ENCODE measurements at regions not wholly inside any gene's neighbourhood (a gene's known extent, or its start where the extent isn't known, plus 50 kb on each side); places are given as distances from the start of the nearest gene placed in this dataset.
"Not testable (repeated sequence)": the region's sequence is repeated elsewhere in the genome, so short reads cannot be mapped to it uniquely, and the experiment has no call there.

DNA sequence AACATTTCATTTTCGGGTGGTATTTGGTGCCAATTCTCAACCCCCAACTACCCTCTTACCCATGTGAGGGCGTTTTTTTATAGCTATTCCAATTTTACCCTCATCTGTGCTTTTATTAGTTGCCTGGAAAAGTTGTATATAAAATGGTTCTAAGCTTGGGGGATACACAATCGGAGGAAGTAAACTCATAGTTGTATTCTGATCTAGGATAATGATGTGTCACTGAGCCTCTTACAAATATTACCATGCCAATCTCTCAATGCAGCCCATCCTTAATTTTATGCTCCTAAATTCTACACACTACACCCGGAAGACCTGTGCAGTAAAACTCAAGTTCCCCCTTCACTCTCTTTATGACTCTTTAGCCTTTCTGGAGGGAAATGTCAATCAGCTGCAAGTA lies 1206.5 kb upstream of the FLRT2 start:
- Histone ChIP-seq H3K36me3 (ENCODE audit: control insufficient read depth in 5 of 5, insufficient read depth in 5 of 5, low read length in 5 of 5) (no peaks in the 10 kb centered on the region), H3K27ac (ENCODE audit: low read depth, low read length) (no peak overlapping the region)

DNA sequence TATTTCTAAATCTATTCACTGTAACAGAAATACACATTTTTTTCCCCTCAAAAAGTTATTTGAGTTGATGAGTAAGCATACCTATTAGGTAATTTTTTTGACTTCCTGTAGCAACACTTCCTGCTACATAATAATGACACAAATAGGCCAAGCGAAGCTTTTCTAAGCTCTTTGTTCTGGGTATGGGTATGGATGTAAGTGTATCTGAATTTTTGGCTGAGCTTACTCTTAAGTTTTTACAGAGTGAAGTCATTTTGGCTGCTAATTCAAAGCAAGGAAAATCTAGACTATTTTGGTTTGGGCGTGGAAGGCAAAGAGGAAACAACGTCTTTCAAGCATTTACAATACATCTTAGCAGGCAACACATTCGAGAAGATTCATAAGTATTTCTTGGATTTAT lies 1206.0 kb upstream of the FLRT2 start:
- H3K9me3 ChIP-seq (ENCODE audit: control insufficient read depth in 5 of 5, low read length in 5 of 5): no peaks in the 10 kb centered on the region
- H3K36me3 ChIP-seq (ENCODE audit: control insufficient read depth in 5 of 5, insufficient read depth in 5 of 5, low read length in 5 of 5): no peaks in the 10 kb centered on the region
- H3K27ac ChIP-seq (ENCODE audit: low read depth, low read length): no peak overlapping the region

More for the DNA sequence above, 1206.5 kb upstream of the FLRT2 start:
- no peaks in the 10 kb centered on the region for H3K9me3 ChIP-seq (ENCODE audit: control insufficient read depth in 5 of 5, low read length in 5 of 5)
- no peaks in the 10 kb centered on the region for H3K27me3 ChIP-seq (ENCODE audit: control insufficient read depth in 5 of 5, insufficient read depth in 4 of 5, low read length in 5 of 5)
- H3K9ac ChIP-seq (ENCODE audit: low read length in 5 of 5): no peak overlapping the region
- no peak overlapping the region for H3K4me3 ChIP-seq (ENCODE audit: low read depth in 1 of 5, low read length in 5 of 5)
- H3K4me1 ChIP-seq (ENCODE audit: control insufficient read depth in 5 of 5, insufficient read depth in 5 of 5, low read length in 5 of 5): peaks cover 0 to 9% (median 0%) of the 10 kb centered on the region in 5 donors

DNA sequence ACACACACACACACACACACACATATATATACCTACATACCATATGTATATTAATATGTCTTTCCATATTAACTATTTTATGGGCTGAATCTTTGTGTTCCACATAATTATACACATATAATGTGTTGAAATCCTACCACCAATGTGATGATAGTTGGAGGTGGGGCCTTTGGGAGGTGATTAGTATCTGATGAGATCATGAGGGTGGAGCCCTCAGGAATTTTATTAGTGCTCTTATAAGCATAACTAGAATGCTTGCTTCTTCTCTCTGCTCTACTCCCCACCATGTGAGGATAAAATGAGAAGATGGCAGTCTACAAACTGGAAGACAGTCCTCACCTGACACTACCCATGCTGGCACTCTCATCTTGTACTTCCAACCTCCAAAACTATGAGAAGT lies 1193.5 kb upstream of the FLRT2 start:
- no peaks in the 10 kb centered on the region for H3K36me3 ChIP-seq (ENCODE audit: control insufficient read depth in 5 of 5, insufficient read depth in 5 of 5, low read length in 5 of 5)
- H3K9me3 ChIP-seq (ENCODE audit: control insufficient read depth in 5 of 5, low read length in 5 of 5): peaks cover 0 to 7% (median 2%) of the 10 kb centered on the region in 5 donors
- H3K27me3 ChIP-seq (ENCODE audit: control insufficient read depth in 5 of 5, insufficient read depth in 4 of 5, low read length in 5 of 5): no peaks in the 10 kb centered on the region
- H3K4me1 ChIP-seq (ENCODE audit: control insufficient read depth in 5 of 5, insufficient read depth in 5 of 5, low read length in 5 of 5): no peaks in the 10 kb centered on the region
- H3K4me3 ChIP-seq (ENCODE audit: low read depth in 1 of 5, low read length in 5 of 5): no peak overlapping the region
- no peak overlapping the region for H3K9ac ChIP-seq (ENCODE audit: low read length in 5 of 5)
- no peak overlapping the region for H3K27ac ChIP-seq (ENCODE audit: low read depth, low read length)

More for the DNA sequence above, 1206.0 kb upstream of the FLRT2 start:
- peaks cover 0 to 9% (median 0%) of the 10 kb centered on the region in 5 donors for H3K4me1 ChIP-seq (ENCODE audit: control insufficient read depth in 5 of 5, insufficient read depth in 5 of 5, low read length in 5 of 5)
- no peaks in the 10 kb centered on the region for H3K27me3 ChIP-seq (ENCODE audit: control insufficient read depth in 5 of 5, insufficient read depth in 4 of 5, low read length in 5 of 5)
- H3K4me3 ChIP-seq (ENCODE audit: low read depth in 1 of 5, low read length in 5 of 5): no peak overlapping the region
- no peak overlapping the region for H3K9ac ChIP-seq (ENCODE audit: low read length in 5 of 5)

DNA sequence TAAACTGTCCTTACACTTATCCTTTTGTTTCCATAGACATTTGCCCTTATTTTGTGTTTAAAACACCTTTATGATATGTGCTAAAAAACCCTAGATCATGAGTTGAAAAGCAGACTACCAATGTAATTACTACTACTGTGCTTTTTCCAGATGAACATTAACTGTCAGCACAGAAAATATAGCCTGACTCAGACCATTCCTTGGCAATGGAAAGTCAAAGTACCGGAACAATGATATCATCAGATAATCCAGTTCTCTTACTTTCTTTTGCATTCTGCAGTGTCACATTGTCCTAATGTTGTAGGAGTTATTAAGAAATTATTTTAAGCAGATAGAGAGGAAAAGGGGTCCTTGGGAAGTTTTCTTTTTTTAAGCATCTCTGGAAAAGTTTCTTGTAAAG lies 1189.0 kb upstream of the FLRT2 start:
- no peaks in the 10 kb centered on the region for H3K36me3 ChIP-seq (ENCODE audit: control insufficient read depth in 5 of 5, insufficient read depth in 5 of 5, low read length in 5 of 5)
- no peak overlapping the region for H3K4me3 ChIP-seq (ENCODE audit: low read depth in 1 of 5, low read length in 5 of 5)
- H3K9ac ChIP-seq (ENCODE audit: low read length in 5 of 5): no peak overlapping the region
- H3K4me1 ChIP-seq (ENCODE audit: control insufficient read depth in 5 of 5, insufficient read depth in 5 of 5, low read length in 5 of 5): peaks cover 0 to 9% (median 0%) of the 10 kb centered on the region in 5 donors
- H3K27ac ChIP-seq (ENCODE audit: low read depth, low read length): no peak overlapping the region
- peaks cover 0 to 14% (median 2%) of the 10 kb centered on the region in 5 donors for H3K9me3 ChIP-seq (ENCODE audit: control insufficient read depth in 5 of 5, low read length in 5 of 5)
- no peaks in the 10 kb centered on the region for H3K27me3 ChIP-seq (ENCODE audit: control insufficient read depth in 5 of 5, insufficient read depth in 4 of 5, low read length in 5 of 5)

DNA sequence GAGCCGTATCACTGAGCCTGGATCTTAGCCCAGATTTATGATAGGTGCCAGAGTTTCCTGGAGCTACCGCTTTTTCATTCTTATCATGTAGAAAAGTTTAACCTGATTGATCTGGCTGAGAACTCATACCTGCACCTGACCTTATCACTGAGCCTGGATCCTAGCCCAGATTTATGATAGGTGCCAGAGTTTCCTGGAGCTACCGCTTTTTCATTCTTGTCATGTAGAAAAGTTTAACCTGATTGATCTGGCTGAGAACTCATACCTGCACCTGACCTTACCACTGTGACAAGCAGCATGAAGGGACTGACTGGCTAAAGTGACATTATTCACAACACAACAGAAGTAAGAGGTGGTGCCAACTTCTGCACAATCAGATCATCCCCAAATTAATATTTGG lies 1188.1 kb upstream of the FLRT2 start:
- H3K36me3 ChIP-seq (ENCODE audit: control insufficient read depth in 5 of 5, insufficient read depth in 5 of 5, low read length in 5 of 5); H3K27ac ChIP-seq (ENCODE audit: low read depth, low read length); H3K4me3 ChIP-seq (ENCODE audit: low read depth in 1 of 5, low read length in 5 of 5); H3K27me3 ChIP-seq (ENCODE audit: control insufficient read depth in 5 of 5, insufficient read depth in 4 of 5, low read length in 5 of 5); H3K9ac ChIP-seq (ENCODE audit: low read length in 5 of 5); H3K4me1 ChIP-seq (ENCODE audit: control insufficient read depth in 5 of 5, insufficient read depth in 5 of 5, low read length in 5 of 5): not testable (repeated sequence)
- H3K9me3 ChIP-seq (ENCODE audit: control insufficient read depth in 5 of 5, low read length in 5 of 5): peaks cover 0 to 14% (median 2%) of the 10 kb centered on the region in 5 donors

DNA sequence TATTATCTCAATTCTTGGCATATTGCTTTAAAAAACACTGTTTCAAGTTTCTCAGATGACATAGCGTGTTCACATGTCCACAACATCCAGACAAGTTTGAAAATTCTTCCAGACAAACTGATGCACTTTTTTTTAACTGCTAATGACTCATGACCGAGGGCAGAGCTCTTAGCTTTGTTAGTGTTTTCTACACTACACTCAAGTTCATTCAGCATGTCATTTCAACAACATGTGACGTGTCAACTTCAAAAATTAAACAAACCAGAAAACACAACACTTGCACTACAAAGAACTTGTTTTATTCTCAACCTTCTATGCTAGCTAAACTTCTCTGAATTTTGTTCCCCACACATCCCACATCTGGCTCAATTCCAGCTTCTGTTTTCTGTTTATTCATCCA lies 1186.3 kb upstream of the FLRT2 start:
- H3K36me3 ChIP-seq (ENCODE audit: control insufficient read depth in 5 of 5, insufficient read depth in 5 of 5, low read length in 5 of 5): no peaks in the 10 kb centered on the region
- H3K9me3 ChIP-seq (ENCODE audit: control insufficient read depth in 5 of 5, low read length in 5 of 5): peaks cover 0 to 14% (median 2%) of the 10 kb centered on the region in 5 donors
- H3K9ac ChIP-seq (ENCODE audit: low read length in 5 of 5): no peak overlapping the region
- H3K27me3 ChIP-seq (ENCODE audit: control insufficient read depth in 5 of 5, insufficient read depth in 4 of 5, low read length in 5 of 5): no peaks in the 10 kb centered on the region
- no peak overlapping the region for H3K4me3 ChIP-seq (ENCODE audit: low read depth in 1 of 5, low read length in 5 of 5)
- H3K4me1 ChIP-seq (ENCODE audit: control insufficient read depth in 5 of 5, insufficient read depth in 5 of 5, low read length in 5 of 5): peaks cover 0 to 9% (median 0%) of the 10 kb centered on the region in 5 donors
- no peak overlapping the region for H3K27ac ChIP-seq (ENCODE audit: low read depth, low read length)

DNA sequence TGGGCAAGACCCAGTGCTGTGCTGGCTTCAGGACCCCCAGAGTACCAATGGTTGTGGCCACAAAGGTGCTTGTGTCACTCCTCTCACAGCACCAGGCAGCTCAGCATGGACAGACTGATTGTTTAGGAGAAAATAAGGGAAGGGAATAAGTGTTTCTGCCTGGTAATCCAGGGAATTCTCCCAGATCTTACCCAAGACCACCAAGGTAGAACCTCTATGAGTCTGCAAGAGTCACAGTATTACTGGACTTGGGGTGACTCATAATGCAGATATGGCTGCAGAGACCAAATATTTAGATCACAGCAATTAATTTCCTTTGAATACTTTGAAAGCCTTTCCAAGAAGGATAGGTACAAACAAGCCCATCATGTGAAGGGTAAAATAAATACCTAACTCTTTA lies 1178.3 kb upstream of the FLRT2 start:
- H3K36me3 ChIP-seq (ENCODE audit: control insufficient read depth in 5 of 5, insufficient read depth in 5 of 5, low read length in 5 of 5): no peaks in the 10 kb centered on the region
- H3K4me3 ChIP-seq (ENCODE audit: low read depth in 1 of 5, low read length in 5 of 5): no peak overlapping the region
- peaks cover 0 to 14% (median 4%) of the 10 kb centered on the region in 5 donors for H3K9me3 ChIP-seq (ENCODE audit: control insufficient read depth in 5 of 5, low read length in 5 of 5)
- H3K27ac ChIP-seq (ENCODE audit: low read depth, low read length): no peak overlapping the region
- H3K4me1 ChIP-seq (ENCODE audit: control insufficient read depth in 5 of 5, insufficient read depth in 5 of 5, low read length in 5 of 5): no peaks in the 10 kb centered on the region
- H3K27me3 ChIP-seq (ENCODE audit: control insufficient read depth in 5 of 5, insufficient read depth in 4 of 5, low read length in 5 of 5): no peaks in the 10 kb centered on the region
- H3K9ac ChIP-seq (ENCODE audit: low read length in 5 of 5): no peak overlapping the region

DNA sequence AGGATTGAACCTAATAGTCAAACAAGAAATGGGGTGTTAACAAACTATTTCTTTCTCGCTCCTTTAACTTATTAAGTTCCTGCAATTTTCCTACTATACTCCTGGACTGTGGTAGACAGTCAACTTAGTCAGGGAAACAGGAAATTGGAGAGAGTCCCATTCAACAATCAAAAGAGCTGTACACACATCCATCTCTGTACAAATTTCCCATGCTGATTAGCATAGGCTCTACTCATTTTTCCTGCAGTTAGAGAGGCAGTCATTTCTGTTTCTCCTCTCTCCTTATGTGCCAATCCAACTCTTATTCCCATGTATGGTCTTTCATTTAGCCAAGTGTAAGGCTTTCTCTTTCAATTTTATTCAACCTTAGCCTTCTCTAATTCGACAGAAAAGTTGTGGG lies 1168.5 kb upstream of the FLRT2 start:
- no peak overlapping the region for H3K4me3 ChIP-seq (ENCODE audit: low read depth in 1 of 5, low read length in 5 of 5)
- no peaks in the 10 kb centered on the region for H3K27me3 ChIP-seq (ENCODE audit: control insufficient read depth in 5 of 5, insufficient read depth in 4 of 5, low read length in 5 of 5)
- H3K4me1 ChIP-seq (ENCODE audit: control insufficient read depth in 5 of 5, insufficient read depth in 5 of 5, low read length in 5 of 5): no peaks in the 10 kb centered on the region
- peaks cover 0 to 5% (median 3%) of the 10 kb centered on the region in 5 donors for H3K9me3 ChIP-seq (ENCODE audit: control insufficient read depth in 5 of 5, low read length in 5 of 5)
- no peak overlapping the region for H3K9ac ChIP-seq (ENCODE audit: low read length in 5 of 5)
- no peak overlapping the region for H3K27ac ChIP-seq (ENCODE audit: low read depth, low read length)
- no peaks in the 10 kb centered on the region for H3K36me3 ChIP-seq (ENCODE audit: control insufficient read depth in 5 of 5, insufficient read depth in 5 of 5, low read length in 5 of 5)

DNA sequence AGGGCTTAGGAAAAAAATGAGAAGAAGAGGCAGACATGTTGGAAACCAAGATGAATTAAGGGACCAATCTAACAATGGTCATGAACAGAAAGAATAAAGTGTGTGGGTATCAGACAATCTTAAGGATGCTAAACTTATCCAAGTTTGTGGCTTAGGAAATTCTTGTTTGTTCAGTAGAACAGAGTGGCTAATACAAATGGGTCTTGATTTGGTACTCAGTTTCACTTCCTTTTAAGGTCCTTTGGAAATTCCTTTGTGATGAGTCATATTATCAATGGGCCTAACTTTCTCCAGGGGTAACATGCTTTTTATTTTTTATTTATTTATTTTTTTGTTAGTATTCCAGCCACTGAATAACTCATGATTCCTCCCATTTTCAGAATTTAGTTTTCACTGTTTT lies 1154.7 kb upstream of the FLRT2 start:
- Histone ChIP-seq H3K4me1 (ENCODE audit: control insufficient read depth in 5 of 5, insufficient read depth in 5 of 5, low read length in 5 of 5) (no peaks in the 10 kb centered on the region), H3K36me3 (ENCODE audit: control insufficient read depth in 5 of 5, insufficient read depth in 5 of 5, low read length in 5 of 5) (no peaks in the 10 kb centered on the region), H3K9me3 (ENCODE audit: control insufficient read depth in 5 of 5, low read length in 5 of 5) (no peaks in the 10 kb centered on the region), H3K9ac (ENCODE audit: low read length in 5 of 5) (no peak overlapping the region), H3K27ac (ENCODE audit: low read depth, low read length) (no peak overlapping the region), H3K4me3 (ENCODE audit: low read depth in 1 of 5, low read length in 5 of 5) (no peak overlapping the region), H3K27me3 (ENCODE audit: control insufficient read depth in 5 of 5, insufficient read depth in 4 of 5, low read length in 5 of 5) (no peaks in the 10 kb centered on the region)

DNA sequence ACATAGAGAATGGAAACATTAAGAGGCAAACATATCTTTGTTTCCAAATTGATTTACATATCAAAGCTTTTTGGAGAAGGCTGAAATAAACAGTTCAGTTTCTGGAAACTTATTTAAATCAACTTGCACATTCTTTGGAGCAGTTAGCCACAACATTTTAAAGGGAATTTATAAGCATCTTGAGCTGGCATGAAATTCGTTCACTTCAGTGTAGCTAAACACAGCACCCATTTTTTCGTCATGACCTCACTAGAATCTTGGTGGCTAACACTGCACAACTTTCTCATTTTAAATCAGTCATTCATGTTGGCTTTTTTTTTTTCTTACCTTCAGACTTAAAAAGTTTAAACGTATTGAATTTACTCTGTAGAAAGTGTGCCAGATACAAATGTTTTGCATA lies 1139.9 kb upstream of the FLRT2 start:
- Histone ChIP-seq H3K9me3 (ENCODE audit: control insufficient read depth in 5 of 5, low read length in 5 of 5) (no peaks in the 10 kb centered on the region), H3K9ac (ENCODE audit: low read length in 5 of 5) (no peak overlapping the region)

DNA sequence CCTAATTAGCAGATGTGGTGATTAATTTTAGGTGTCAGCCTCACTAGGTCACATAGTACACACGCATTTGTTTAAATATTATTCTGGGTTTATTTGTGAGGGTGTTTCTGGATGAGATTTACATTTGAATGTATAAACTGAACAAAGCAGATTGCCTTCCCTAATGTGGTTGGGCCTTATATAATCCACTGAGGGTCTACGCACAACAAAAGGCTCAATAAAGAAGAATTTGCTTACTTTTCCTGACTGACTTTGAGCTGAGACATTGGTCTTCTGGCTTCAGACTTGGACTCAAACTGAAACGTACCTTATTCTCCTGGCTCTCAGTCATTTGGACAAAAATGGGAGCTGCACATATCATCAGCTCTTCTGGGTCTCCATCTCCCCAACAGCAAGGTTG lies 1132.3 kb upstream of the FLRT2 start:
- Histone ChIP-seq H3K9ac (ENCODE audit: low read length in 5 of 5) (no peak overlapping the region), H3K27me3 (ENCODE audit: control insufficient read depth in 5 of 5, insufficient read depth in 4 of 5, low read length in 5 of 5) (no peaks in the 10 kb centered on the region), H3K27ac (ENCODE audit: low read depth, low read length) (no peak overlapping the region), H3K4me3 (ENCODE audit: low read depth in 1 of 5, low read length in 5 of 5) (no peak overlapping the region), H3K4me1 (ENCODE audit: control insufficient read depth in 5 of 5, insufficient read depth in 5 of 5, low read length in 5 of 5) (no peaks in the 10 kb centered on the region), H3K36me3 (ENCODE audit: control insufficient read depth in 5 of 5, insufficient read depth in 5 of 5, low read length in 5 of 5) (no peaks in the 10 kb centered on the region), H3K9me3 (ENCODE audit: control insufficient read depth in 5 of 5, low read length in 5 of 5) (peaks cover 0 to 3% (median 0%) of the 10 kb centered on the region in 5 donors)

More for the DNA sequence above, 1139.9 kb upstream of the FLRT2 start:
- Histone ChIP-seq H3K27ac (ENCODE audit: low read depth, low read length) (no peak overlapping the region), H3K27me3 (ENCODE audit: control insufficient read depth in 5 of 5, insufficient read depth in 4 of 5, low read length in 5 of 5) (no peaks in the 10 kb centered on the region), H3K4me3 (ENCODE audit: low read depth in 1 of 5, low read length in 5 of 5) (no peak overlapping the region), H3K4me1 (ENCODE audit: control insufficient read depth in 5 of 5, insufficient read depth in 5 of 5, low read length in 5 of 5) (no peaks in the 10 kb centered on the region), H3K36me3 (ENCODE audit: control insufficient read depth in 5 of 5, insufficient read depth in 5 of 5, low read length in 5 of 5) (no peaks in the 10 kb centered on the region)
